NT2/D1 (cell line): ENCODE measurements at regions not wholly inside any gene's neighbourhood (a gene's known extent, or its start where the extent isn't known, plus 50 kb on each side); places are given as distances from the start of the nearest gene placed in this dataset.

Source experiments
- DNase-seq: peaks from one replicate; pipeline ENCODE4 v3.0.0-alpha.2; 2011; ENCODE audit warnings: low read depth, low spot score
- H3K27me3 ChIP-seq: 2 replicates; pipeline ENCODE4 v1.6.0; 2011; ENCODE audit warnings: mild to moderate bottlenecking; ENCODE audit not compliant: insufficient read length, insufficient read depth
- H3K36me3 ChIP-seq: 2 replicates; pipeline ENCODE4 v1.6.1; 2011; ENCODE audit warnings: mild to moderate bottlenecking, low read length, mixed read lengths; ENCODE audit not compliant: insufficient read depth, insufficient read length
- H3K4me1 ChIP-seq: 2 replicates; pipeline ENCODE4 v1.5.1; 2011; ENCODE audit not compliant: insufficient read depth, insufficient read length
- H3K4me3 ChIP-seq: 2 replicates; pipeline ENCODE4 v1.5.1; 2011; ENCODE audit warnings: low read depth; ENCODE audit not compliant: insufficient read length
- H3K9ac ChIP-seq: 2 replicates; pipeline ENCODE4 v1.6.0; 2011; ENCODE audit warnings: low read depth; ENCODE audit not compliant: insufficient read length
- H3K9me3 ChIP-seq: 2 replicates; pipeline ENCODE4 v1.5.1; 2011; ENCODE audit warnings: mild to moderate bottlenecking, low read length; ENCODE audit not compliant: insufficient read depth
- SUZ12 ChIP-seq: IDR thresholded peaks from 2 replicates; pipeline ENCODE4 v1.6.1; 2011; ENCODE audit not compliant: insufficient read length, insufficient read depth; ENCODE audit errors: extremely low read depth
- YY1 ChIP-seq: IDR thresholded peaks from 2 replicates; pipeline ENCODE4 v1.6.1; 2011; ENCODE audit not compliant: insufficient read length, insufficient read depth
- ZNF274 ChIP-seq: IDR thresholded peaks from 2 replicates; pipeline ENCODE4 v1.6.1; 2011; ENCODE audit warnings: mild to moderate bottlenecking, low read depth, low read length

- Histone ChIP-seq H3K4me3 (no peak overlapping the region), H3K4me1 (peaks cover under 1% of the 10 kb centered on the region), H3K27me3 (no peaks in the 10 kb centered on the region), H3K9ac (no peak overlapping the region), H3K9me3 (no peaks in the 10 kb centered on the region), H3K36me3 (no peaks in the 10 kb centered on the region)
- TF ChIP-seq ZNF274 (no peak), SUZ12 (no peak), YY1 (no peak)
- no peak for DNase-seq
Observed at GRCh38 chr17:51533219-51533618, 272.9 kb downstream of the UTP18 start.

GRCh38 chr17:51533821-51534220 is 273.5 kb downstream of the UTP18 start:
- H3K36me3 ChIP-seq, result no peaks in the 10 kb centered on the region
- H3K27me3 ChIP-seq, result no peaks in the 10 kb centered on the region
- no peak overlapping the region for H3K4me3 ChIP-seq
- TF ChIP-seq ZNF274 (no peak), SUZ12 (no peak), YY1 (no peak)
- no peak overlapping the region for H3K9ac ChIP-seq
- DNase-seq, result no peak
- no peaks in the 10 kb centered on the region for H3K4me1 ChIP-seq
- no peaks in the 10 kb centered on the region for H3K9me3 ChIP-seq

DNA sequence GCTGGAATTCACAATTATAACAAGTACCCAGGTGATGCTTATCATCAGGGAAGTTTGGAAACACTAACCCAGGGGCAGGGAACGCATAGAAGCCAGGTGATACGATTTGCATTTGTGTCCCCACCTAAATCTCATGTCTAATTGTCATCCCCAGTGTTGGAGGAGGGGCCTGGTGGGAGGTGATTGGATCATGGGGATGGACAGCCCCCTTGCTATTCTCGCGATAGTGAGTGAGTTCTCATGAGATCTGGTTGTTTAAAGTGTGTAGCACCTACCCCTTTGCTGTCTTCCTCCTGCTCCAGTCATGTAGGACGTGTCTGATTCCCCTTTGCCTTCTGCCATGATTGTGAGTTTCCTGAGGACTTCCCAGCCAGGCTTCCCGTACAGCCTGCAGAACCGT is 276.3 kb downstream of the UTP18 start:
- Histone ChIP-seq H3K9me3 (no peaks in the 10 kb centered on the region), H3K9ac (no peak overlapping the region), H3K4me1 (no peaks in the 10 kb centered on the region), H3K27me3 (no peaks in the 10 kb centered on the region), H3K36me3 (no peaks in the 10 kb centered on the region), H3K4me3 (no peak overlapping the region)
- no peak for TF ChIP-seq SUZ12
- no peak for TF ChIP-seq YY1
- TF ChIP-seq ZNF274, result no peak
- DNase-seq, result no peak

DNA sequence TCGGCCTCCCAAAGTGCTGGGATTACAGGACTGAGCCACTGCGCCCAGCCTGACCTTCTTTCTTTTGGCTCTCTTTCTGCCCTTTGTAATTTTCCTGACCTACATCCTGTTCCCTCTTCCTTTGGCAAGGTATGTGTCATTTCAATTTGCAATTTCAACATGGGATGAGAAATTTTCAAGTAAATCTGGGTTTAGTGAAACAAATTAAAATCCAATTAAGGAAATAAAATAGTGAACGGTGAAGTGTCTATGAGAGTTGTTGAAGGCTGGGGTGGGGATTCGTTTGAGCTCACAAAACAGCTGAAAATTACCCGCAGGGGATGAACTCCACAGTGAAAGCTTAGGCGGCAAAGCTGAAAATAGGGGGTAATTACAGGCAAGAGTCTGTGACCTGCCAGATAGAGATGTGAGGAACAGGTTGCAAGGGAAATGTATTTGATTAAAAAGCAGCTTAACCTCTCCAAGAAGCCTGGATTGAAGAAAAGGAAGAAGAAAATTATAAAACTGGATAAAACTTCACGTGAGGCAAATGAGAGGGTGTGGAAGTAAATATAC is 277.7 kb downstream of the UTP18 start:
- H3K36me3 ChIP-seq, result no peaks in the 10 kb centered on the region
- no peaks in the 10 kb centered on the region for H3K9me3 ChIP-seq
- H3K9ac ChIP-seq, result no peak overlapping the region
- H3K4me3 ChIP-seq, result no peak overlapping the region
- no peaks in the 10 kb centered on the region for H3K27me3 ChIP-seq
- TF ChIP-seq YY1, result no peak
- no peak for TF ChIP-seq ZNF274
- no peak for TF ChIP-seq SUZ12
- no peaks in the 10 kb centered on the region for H3K4me1 ChIP-seq
- DNase-seq, result no peak

DNA sequence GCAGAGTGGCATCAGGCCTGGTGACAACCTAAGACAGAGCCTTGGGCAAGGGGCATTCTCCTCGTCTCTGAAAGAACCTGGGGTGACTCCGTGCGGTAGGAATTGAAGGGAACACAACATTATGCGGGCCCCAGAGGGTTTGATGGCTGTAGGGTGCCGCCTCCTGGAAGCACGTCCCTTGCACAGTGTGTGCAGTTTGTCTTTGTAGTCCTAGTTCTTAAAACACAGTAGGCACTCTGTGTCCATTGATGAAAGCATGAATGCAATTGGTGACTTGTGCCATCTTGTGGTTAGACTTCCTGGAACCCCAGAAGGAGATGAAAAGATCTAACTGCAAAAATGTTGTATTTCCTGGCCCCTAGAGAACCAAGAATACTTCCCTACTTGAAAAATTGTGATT is 279.8 kb downstream of the UTP18 start:
- DNase-seq, result no peak
- H3K9me3 ChIP-seq, result no peaks in the 10 kb centered on the region
- no peaks in the 10 kb centered on the region for H3K36me3 ChIP-seq
- no peaks in the 10 kb centered on the region for H3K4me1 ChIP-seq
- no peak for TF ChIP-seq YY1
- TF ChIP-seq ZNF274, result no peak
- TF ChIP-seq SUZ12, result no peak
- no peak overlapping the region for H3K9ac ChIP-seq
- H3K27me3 ChIP-seq, result no peaks in the 10 kb centered on the region
- H3K4me3 ChIP-seq, result no peak overlapping the region

- no peaks in the 10 kb centered on the region for H3K9me3 ChIP-seq
- no peaks in the 10 kb centered on the region for H3K27me3 ChIP-seq
- no peak overlapping the region for H3K9ac ChIP-seq
- no peak for DNase-seq
- no peaks in the 10 kb centered on the region for H3K36me3 ChIP-seq
- H3K4me3 ChIP-seq, result no peak overlapping the region
- no peaks in the 10 kb centered on the region for H3K4me1 ChIP-seq
- TF ChIP-seq ZNF274 (no peak), SUZ12 (no peak), YY1 (no peak)
Observed at GRCh38 chr17:51541215-51541614, 280.9 kb downstream of the UTP18 start.

DNA sequence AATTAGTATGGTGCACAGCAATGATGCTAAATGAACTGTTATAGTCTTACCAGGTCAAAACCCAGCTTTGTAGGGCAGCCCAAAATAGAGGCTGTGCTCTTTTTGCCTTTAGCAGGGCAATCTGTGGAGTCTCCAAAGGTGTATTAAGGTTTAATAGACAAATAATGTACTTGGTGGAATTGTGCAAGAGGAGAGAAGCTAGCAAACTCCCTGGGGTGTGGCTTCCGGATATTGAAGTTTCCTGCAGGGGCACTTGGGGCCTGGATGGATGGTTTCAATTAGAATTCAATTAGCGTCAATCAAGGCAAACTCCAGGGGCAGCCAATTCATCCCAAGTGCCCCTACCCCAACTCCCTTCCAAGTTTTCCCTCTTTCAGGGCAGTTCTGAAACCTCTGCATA is 285.8 kb downstream of the UTP18 start:
- no peak overlapping the region for H3K9ac ChIP-seq
- TF ChIP-seq SUZ12, result no peak
- TF ChIP-seq YY1, result no peak
- TF ChIP-seq ZNF274, result no peak
- no peak for DNase-seq

More for the DNA sequence above, 285.8 kb downstream of the UTP18 start:
- no peaks in the 10 kb centered on the region for H3K36me3 ChIP-seq
- H3K4me3 ChIP-seq, result no peak overlapping the region
- H3K4me1 ChIP-seq, result no peaks in the 10 kb centered on the region
- H3K9me3 ChIP-seq, result 0 out of 2 replicates have a peak, but pooled peaks cover 5% of the 10 kb centered on the region
- no peaks in the 10 kb centered on the region for H3K27me3 ChIP-seq
